ENCODE measurements at regions not wholly inside any gene's neighbourhood (a gene's known extent, or its start where the extent isn't known, plus 50 kb on each side); places are given as distances from the start of the nearest gene placed in this dataset.

GRCh38 chr2:105580216-105580615, 164.5 kb upstream of the NCK2 start:
- TF ChIP-seq POLR2AphosphoS5 (IDR thresholded peaks at IDR 0.05; ENCODE audit: low read depth, low read length) (no peak), POLR2A (IDR thresholded peaks at IDR 0.05; ENCODE audit: low read depth, low read length) (no peak), TAF1 (IDR thresholded peaks at IDR 0.05; ENCODE audit: low read depth, low read length) (no peak), SPI1 (IDR thresholded peaks at IDR 0.05; ENCODE audit: low read depth, low read length) (no peak)
